ENCODE measurements at regions not wholly inside any gene's neighbourhood (a gene's known extent, or its start where the extent isn't known, plus 50 kb on each side); places are given as distances from the start of the nearest gene placed in this dataset.
A peak's percentile ranks its signal among the peaks of the same experiment; 100 is the strongest.

DNA sequence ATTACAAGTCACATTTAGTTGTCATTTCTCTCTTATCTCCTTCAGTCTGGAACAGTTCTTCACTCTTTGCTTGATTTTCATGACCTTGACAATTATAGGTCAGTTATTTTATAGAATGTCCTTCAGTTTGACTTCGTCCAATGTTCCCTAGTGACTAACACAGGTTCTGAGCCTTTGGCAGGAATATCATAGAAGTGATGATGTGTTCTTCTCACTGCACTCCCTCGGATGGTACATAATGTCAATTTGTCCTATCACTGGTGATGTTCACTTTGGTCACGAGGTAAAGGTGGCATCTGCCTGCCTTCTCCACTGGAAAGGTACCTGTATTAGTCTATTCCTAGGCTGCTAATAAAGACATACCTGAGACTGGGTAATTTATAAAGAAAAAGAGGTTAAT lies 126.0 kb upstream of the PTPN3 start:
- no peak for DNase-seq (ENCODE audit: low spot score in 2 of 2, unreplicated experiment in 2 of 2)
- Mint-ChIP-seq H3K9me3 (peaks cover 18% of the 10 kb centered on the region), H3K27me3 (ENCODE audit: low read depth) (peaks cover 42% of the 10 kb centered on the region), H3K4me3 (no peak overlapping the region), H3K36me3 (no peaks in the 10 kb centered on the region), H3K27ac (no peak overlapping the region), H3K4me1 (peaks cover 13% of the 10 kb centered on the region)
- TF ChIP-seq CTCF (IDR thresholded peaks at IDR 0.05; ENCODE audit: unreplicated experiment) = no peak

DNA sequence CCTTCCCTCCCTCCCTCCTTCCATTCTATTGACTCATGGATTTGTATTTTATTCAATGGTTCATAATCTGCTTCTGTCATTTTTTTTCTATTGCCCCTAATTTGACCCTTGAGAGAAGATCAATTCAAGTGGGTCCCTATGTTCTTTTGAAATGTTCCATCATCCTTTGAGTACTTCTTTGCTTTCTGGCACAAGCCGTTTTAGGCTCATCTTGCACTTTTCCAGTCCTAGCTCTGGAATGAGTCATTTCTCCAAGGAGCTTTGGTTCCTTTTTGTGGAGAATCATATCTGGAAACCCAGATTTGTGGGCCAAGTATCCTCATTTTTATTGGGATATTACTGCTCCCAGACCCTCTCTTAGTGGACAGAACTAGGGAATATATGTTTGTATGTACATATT lies 126.8 kb upstream of the PTPN3 start:
- Mint-ChIP-seq H3K4me1 (peaks cover 13% of the 10 kb centered on the region), H3K27ac (no peak overlapping the region), H3K36me3 (no peaks in the 10 kb centered on the region), H3K9me3 (peaks cover 18% of the 10 kb centered on the region), H3K4me3 (no peak overlapping the region), H3K27me3 (ENCODE audit: low read depth) (peaks cover 47% of the 10 kb centered on the region)
- no peak for DNase-seq (ENCODE audit: low spot score in 2 of 2, unreplicated experiment in 2 of 2)
- TF ChIP-seq CTCF (IDR thresholded peaks at IDR 0.05; ENCODE audit: unreplicated experiment) = no peak

DNA sequence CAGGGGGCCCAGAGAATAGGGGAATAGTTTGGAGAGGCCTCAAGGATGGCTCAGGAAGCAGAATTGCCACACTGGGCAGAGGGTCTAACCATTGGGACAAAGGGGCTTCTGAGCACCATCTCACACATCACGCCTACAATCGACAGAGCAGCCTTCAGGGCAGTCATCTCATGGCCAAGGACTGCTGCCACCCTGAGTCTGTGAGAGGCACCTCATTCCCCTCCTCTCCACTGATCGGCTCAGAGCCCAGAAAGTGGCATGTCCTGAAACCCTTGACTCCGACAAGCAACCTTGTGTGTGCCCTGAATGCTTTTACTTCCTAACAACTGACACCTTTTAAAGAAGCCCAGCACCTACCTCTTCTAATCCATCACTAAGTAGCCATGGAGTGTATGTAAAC lies 128.9 kb upstream of the PTPN3 start:
- H3K27ac Mint-ChIP-seq = peak overlapping the region; percentile 21
- H3K27me3 Mint-ChIP-seq (ENCODE audit: low read depth) = peaks cover 46% of the 10 kb centered on the region
- peaks cover 13% of the 10 kb centered on the region for H3K4me1 Mint-ChIP-seq
- H3K36me3 Mint-ChIP-seq = no peaks in the 10 kb centered on the region
- H3K4me3 Mint-ChIP-seq = no peak overlapping the region
- H3K9me3 Mint-ChIP-seq = peaks cover 16% of the 10 kb centered on the region
- no peak for TF ChIP-seq CTCF (IDR thresholded peaks at IDR 0.05; ENCODE audit: unreplicated experiment)
- no peak for DNase-seq (ENCODE audit: low spot score in 2 of 2, unreplicated experiment in 2 of 2)

- no peak for DNase-seq (ENCODE audit: low spot score in 2 of 2, unreplicated experiment in 2 of 2)
- TF ChIP-seq CTCF (IDR thresholded peaks at IDR 0.05; ENCODE audit: unreplicated experiment) = no peak
- Mint-ChIP-seq H3K4me1 (peaks cover 13% of the 10 kb centered on the region), H3K9me3 (peaks cover 12% of the 10 kb centered on the region), H3K27ac (no peak overlapping the region), H3K36me3 (no peaks in the 10 kb centered on the region), H3K27me3 (ENCODE audit: low read depth) (peaks cover 58% of the 10 kb centered on the region), H3K4me3 (no peak overlapping the region)
These were observed 131.5 kb upstream of the PTPN3 start for GRCh38 chr9:109629615-109630014.

DNA sequence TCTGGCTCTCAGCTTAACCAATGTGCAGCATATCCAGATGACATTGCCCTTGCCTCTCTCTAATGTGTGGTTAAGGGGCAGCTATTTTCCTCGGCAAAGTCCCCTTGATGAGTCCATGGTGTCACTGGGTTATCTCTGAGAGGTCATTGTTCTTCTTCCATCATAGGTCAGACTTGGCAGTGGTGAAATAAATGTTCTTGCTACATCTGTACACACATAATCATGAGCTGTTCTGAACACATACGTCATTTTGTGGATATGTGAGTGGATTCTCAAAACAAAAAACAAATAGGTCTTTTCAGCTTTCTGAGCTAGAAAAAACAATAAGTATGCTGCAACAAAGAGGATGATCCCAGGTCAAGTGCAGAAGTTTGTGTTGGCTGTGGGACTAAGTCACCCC lies 134.7 kb upstream of the PTPN3 start:
- Mint-ChIP-seq H3K4me1 (no peaks in the 10 kb centered on the region), H3K36me3 (no peaks in the 10 kb centered on the region), H3K27me3 (ENCODE audit: low read depth) (peaks cover 62% of the 10 kb centered on the region), H3K27ac (no peak overlapping the region), H3K9me3 (peaks cover 3% of the 10 kb centered on the region), H3K4me3 (no peak overlapping the region)
- TF ChIP-seq CTCF (IDR thresholded peaks at IDR 0.05; ENCODE audit: unreplicated experiment) = no peak
- DNase-seq (ENCODE audit: low spot score in 2 of 2, unreplicated experiment in 2 of 2) = no peak

Measured in mesothelial cell of epicardium (in vitro differentiated cells).